SK-N-SH treated with all-trans-retinoic acid at 6 μM for 48 hours (cell line): ENCODE measurements at regions not wholly inside any gene's neighbourhood (a gene's known extent, or its start where the extent isn't known, plus 50 kb on each side); places are given as distances from the start of the nearest gene placed in this dataset.
"Not testable (repeated sequence)": the region's sequence is repeated elsewhere in the genome, so short reads cannot be mapped to it uniquely, and the experiment has no call there.

Source experiments
- ATAC-seq: fragments of 200-7000 bp; cut with Tn5 transposase; 3 replicates; pipeline ENCODE4 v1.9.1; 2020; ENCODE audit warnings: mild to moderate bottlenecking, moderate library complexity
- ARNTL ChIP-seq: fragments of 450-650 bp; formaldehyde crosslinking; IDR thresholded peaks from 2 replicates; pipeline ENCODE4 v1.5.0; 2020; ENCODE audit warnings: low read depth, mild to moderate bottlenecking, moderate library complexity, borderline replicate concordance
- BACH2 ChIP-seq: fragments of 250-450 bp; sonication (Bioruptor Pico); IDR thresholded peaks from 2 replicates; pipeline ENCODE4 v1.9.0; 2021; ENCODE audit warnings: mild to moderate bottlenecking, borderline replicate concordance
- CSDC2 ChIP-seq: fragments of 250-450 bp; sonication (Bioruptor Pico); IDR thresholded peaks from 2 replicates; pipeline ENCODE4 v1.5.0; 2020; ENCODE audit warnings: mild to moderate bottlenecking, moderate library complexity
- ESRRG ChIP-seq: fragments of 250-450 bp; sonication (Bioruptor Pico); IDR thresholded peaks from 2 replicates; pipeline ENCODE4 v1.6.1; 2021; ENCODE audit warnings: mild to moderate bottlenecking
- GLIS3 ChIP-seq: fragments of 250-450 bp; sonication (Bioruptor Pico); IDR thresholded peaks from 2 replicates; pipeline ENCODE4 v1.5.0; 2020; ENCODE audit warnings: mild to moderate bottlenecking, moderate library complexity
- ISL1 ChIP-seq: fragments of 250-450 bp; sonication (Bioruptor Pico); IDR thresholded peaks from 2 replicates; pipeline ENCODE4 v2.1.2; 2022; ENCODE audit warnings: mild to moderate bottlenecking, moderate library complexity
- RARB ChIP-seq: fragments of 250-450 bp; sonication (Bioruptor Pico); IDR thresholded peaks from 2 replicates; pipeline ENCODE4 v1.8.0; 2021; ENCODE audit warnings: mild to moderate bottlenecking, moderate library complexity
- SNAI2 ChIP-seq: fragments of 250-450 bp; sonication (Bioruptor Pico); IDR thresholded peaks from 2 replicates; pipeline ENCODE4 v1.5.0; 2020; ENCODE audit warnings: mild to moderate bottlenecking, moderate library complexity
- TCF4 ChIP-seq: fragments of 250-450 bp; sonication (Bioruptor Pico); IDR thresholded peaks from 2 replicates; pipeline ENCODE4 v1.8.0; 2021; ENCODE audit warnings: mild to moderate bottlenecking, moderate library complexity, borderline replicate concordance
- TOX ChIP-seq: fragments of 250-450 bp; sonication (Bioruptor Pico); IDR thresholded peaks from 2 replicates; pipeline ENCODE4 v1.8.0; 2021; ENCODE audit warnings: mild to moderate bottlenecking, moderate library complexity, borderline replicate concordance
- ZC3H10 ChIP-seq: fragments of 250-450 bp; sonication (Bioruptor Pico); IDR thresholded peaks from 2 replicates; pipeline ENCODE4 v1.5.1; 2021; ENCODE audit warnings: mild to moderate bottlenecking, moderate library complexity
- ZFP3 ChIP-seq: fragments of 250-450 bp; sonication (Bioruptor Pico); IDR thresholded peaks from 2 replicates; pipeline ENCODE4 v1.5.0; 2020; ENCODE audit warnings: mild to moderate bottlenecking, moderate library complexity
- ZFP30 ChIP-seq: fragments of 450-650 bp; formaldehyde crosslinking; IDR thresholded peaks from 2 replicates; pipeline ENCODE4 v1.5.0; 2022; ENCODE audit warnings: mild to moderate bottlenecking, moderate library complexity
- ZNF565 ChIP-seq: fragments of 450-650 bp; formaldehyde crosslinking; conservative IDR thresholded peaks from 2 replicates; pipeline ENCODE4 v1.5.0; 2020; ENCODE audit warnings: low read depth, mild to moderate bottlenecking, moderate library complexity
- ZNF70 ChIP-seq: fragments of 450-650 bp; formaldehyde crosslinking; IDR thresholded peaks from 2 replicates; pipeline ENCODE4 v1.5.0; 2020; ENCODE audit warnings: mild to moderate bottlenecking, moderate library complexity
- ZNF8 ChIP-seq: fragments of 450-650 bp; formaldehyde crosslinking; IDR thresholded peaks from 2 replicates; pipeline ENCODE4 v1.5.0; 2020; ENCODE audit warnings: mild to moderate bottlenecking, moderate library complexity
- TF ChIP-seq, protein P1 (sequence below): fragments of 250-450 bp; sonication (Bioruptor Pico); IDR thresholded peaks from 2 replicates; pipeline ENCODE4 v1.5.0; 2020; ENCODE audit warnings: mild to moderate bottlenecking, moderate library complexity
- TF ChIP-seq, protein P2 (sequence below): fragments of 250-450 bp; sonication (Bioruptor Pico); IDR thresholded peaks from 2 replicates; pipeline ENCODE4 v1.5.1; 2020; ENCODE audit warnings: low read depth, mild to moderate bottlenecking, moderate library complexity
- TF ChIP-seq, protein P3 (sequence below): fragments of 250-450 bp; sonication (Bioruptor Pico); IDR thresholded peaks from 2 replicates; pipeline ENCODE4 v1.5.1; 2021; ENCODE audit warnings: mild to moderate bottlenecking, moderate library complexity
- TF ChIP-seq, protein P4 (sequence below): fragments of 250-450 bp; sonication (Bioruptor Pico); IDR thresholded peaks from 2 replicates; pipeline ENCODE4 v1.8.0; 2020; ENCODE audit warnings: mild to moderate bottlenecking, moderate library complexity, borderline replicate concordance

DNA sequence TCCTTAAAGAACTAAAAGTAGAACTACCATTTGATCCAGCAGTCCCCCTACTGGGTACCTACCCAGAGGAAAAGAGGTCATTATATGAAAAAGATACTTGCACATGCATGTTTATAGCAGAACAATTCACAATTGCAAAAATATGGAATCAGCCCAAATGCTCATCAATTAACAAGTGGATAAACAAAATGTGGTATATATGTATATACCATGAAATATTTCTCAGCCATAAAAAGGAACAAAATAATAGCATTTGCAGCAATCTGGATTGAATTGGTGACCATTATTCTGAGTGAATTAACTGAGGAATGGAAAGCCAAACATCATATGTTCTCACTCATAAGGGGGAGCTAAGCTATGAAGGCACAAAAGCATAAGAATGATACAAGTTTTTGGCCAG lies 64.7 kb upstream of the KRAS start:
- ATAC-seq, result no peak
- no peak for TF ChIP-seq ZFP3 (CRISPR knock-in tag)
- no peak for TF ChIP-seq ISL1 (CRISPR knock-in tag)
- no peak for TF ChIP-seq ZNF8 (CRISPR knock-in tag)
- TF ChIP-seq TCF4 (CRISPR knock-in tag), result no peak
- no peak for TF ChIP-seq BACH2

DNA sequence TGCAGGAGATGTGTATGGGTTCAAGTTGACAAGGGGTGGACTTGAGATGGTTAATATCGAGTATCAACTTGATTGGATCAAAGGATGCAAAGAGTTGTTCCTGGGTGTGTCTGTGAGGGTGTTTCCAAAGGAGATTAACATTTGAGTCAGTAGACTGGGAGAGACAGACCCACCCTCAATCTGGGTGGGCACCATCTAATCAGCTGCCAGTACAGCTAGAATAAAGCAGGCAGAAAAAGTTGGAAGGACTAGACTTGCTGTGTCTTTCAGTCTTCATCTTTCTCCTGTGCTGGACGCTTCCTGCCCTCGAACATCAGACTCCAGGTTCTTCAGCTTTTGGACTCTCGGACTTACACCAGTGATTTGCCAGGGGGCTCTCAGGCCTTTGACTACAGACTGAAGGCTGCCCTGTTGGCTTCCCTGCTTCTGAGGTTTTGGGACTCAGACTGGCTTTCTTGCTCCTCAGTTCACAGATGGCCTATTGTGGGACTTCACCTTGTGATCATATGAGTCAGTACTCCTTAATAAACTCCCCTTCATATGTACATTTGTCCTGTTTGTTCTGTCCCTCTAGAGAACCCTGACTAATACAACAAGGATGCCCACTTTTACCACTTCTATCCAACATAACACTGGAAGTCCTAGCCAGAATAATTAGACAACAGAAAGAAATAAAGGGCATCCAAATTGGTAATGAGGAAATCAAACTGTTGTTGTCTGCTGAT lies 62.7 kb upstream of the KRAS start:
- ATAC-seq, result not testable (repeated sequence)

DNA sequence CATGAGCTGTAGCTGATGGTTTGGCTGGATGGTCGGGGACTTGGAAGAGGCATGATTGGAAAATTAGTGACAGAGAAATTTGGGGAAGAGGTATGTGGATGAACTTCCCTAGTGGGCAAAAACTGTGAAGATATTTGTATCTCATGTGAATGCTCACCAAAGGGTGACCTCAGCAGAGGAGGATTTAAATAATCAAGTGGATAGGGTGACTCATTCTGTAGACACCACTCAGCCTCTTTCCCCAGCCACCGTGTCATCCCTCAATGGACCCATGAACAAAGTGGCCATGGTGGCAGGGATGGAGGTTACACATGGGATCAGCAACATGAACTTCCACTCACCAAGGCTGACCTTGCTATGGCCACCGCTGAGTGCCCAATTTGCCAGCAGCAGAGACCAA lies 60.8 kb upstream of the KRAS start:
- ATAC-seq, result no peak

DNA sequence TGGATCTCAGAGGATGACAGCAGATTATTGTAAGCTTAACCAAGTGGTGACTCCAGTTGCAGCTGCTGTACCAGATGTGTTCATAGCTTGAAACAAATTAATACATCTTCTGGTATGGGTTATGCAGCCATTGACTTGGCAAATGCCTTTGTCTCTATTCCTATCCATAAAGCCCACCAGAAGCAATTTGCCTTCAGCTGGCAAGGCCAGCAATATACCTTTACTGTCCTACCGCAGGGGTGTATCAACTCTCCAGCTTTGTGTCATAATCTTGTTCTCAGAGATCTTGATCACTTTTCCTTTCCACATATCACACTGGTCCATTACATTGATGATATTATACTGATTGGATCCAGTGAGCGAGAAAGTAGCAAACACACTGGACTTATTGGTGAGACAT lies 59.3 kb upstream of the KRAS start:
- not testable (repeated sequence) for ATAC-seq

More for the DNA sequence above, 60.8 kb upstream of the KRAS start:
- TF ChIP-seq, protein P1, sequence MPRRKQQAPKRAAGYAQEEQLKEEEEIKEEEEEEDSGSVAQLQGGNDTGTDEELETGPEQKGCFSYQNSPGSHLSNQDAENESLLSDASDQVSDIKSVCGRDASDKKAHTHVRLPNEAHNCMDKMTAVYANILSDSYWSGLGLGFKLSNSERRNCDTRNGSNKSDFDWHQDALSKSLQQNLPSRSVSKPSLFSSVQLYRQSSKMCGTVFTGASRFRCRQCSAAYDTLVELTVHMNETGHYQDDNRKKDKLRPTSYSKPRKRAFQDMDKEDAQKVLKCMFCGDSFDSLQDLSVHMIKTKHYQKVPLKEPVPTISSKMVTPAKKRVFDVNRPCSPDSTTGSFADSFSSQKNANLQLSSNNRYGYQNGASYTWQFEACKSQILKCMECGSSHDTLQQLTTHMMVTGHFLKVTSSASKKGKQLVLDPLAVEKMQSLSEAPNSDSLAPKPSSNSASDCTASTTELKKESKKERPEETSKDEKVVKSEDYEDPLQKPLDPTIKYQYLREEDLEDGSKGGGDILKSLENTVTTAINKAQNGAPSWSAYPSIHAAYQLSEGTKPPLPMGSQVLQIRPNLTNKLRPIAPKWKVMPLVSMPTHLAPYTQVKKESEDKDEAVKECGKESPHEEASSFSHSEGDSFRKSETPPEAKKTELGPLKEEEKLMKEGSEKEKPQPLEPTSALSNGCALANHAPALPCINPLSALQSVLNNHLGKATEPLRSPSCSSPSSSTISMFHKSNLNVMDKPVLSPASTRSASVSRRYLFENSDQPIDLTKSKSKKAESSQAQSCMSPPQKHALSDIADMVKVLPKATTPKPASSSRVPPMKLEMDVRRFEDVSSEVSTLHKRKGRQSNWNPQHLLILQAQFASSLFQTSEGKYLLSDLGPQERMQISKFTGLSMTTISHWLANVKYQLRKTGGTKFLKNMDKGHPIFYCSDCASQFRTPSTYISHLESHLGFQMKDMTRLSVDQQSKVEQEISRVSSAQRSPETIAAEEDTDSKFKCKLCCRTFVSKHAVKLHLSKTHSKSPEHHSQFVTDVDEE (CRISPR knock-in tag), result no peak
- TF ChIP-seq ZFP3 (CRISPR knock-in tag) (no peak), ZNF565 (no peak), CSDC2 (CRISPR knock-in tag) (no peak), TCF4 (CRISPR knock-in tag) (no peak), BACH2 (no peak), ZNF8 (CRISPR knock-in tag) (no peak), RARB (CRISPR knock-in tag) (no peak), ZC3H10 (CRISPR knock-in tag) (no peak), ISL1 (CRISPR knock-in tag) (no peak), GLIS3 (CRISPR knock-in tag) (no peak), ZFP30 (CRISPR knock-in tag) (no peak), ESRRG (CRISPR knock-in tag) (no peak)
- TF ChIP-seq, protein P2, sequence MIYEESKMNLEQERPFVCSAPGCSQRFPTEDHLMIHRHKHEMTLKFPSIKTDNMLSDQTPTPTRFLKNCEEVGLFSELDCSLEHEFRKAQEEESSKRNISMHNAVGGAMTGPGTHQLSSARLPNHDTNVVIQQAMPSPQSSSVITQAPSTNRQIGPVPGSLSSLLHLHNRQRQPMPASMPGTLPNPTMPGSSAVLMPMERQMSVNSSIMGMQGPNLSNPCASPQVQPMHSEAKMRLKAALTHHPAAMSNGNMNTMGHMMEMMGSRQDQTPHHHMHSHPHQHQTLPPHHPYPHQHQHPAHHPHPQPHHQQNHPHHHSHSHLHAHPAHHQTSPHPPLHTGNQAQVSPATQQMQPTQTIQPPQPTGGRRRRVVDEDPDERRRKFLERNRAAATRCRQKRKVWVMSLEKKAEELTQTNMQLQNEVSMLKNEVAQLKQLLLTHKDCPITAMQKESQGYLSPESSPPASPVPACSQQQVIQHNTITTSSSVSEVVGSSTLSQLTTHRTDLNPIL (CRISPR knock-in tag), result no peak
- TF ChIP-seq, protein P3, sequence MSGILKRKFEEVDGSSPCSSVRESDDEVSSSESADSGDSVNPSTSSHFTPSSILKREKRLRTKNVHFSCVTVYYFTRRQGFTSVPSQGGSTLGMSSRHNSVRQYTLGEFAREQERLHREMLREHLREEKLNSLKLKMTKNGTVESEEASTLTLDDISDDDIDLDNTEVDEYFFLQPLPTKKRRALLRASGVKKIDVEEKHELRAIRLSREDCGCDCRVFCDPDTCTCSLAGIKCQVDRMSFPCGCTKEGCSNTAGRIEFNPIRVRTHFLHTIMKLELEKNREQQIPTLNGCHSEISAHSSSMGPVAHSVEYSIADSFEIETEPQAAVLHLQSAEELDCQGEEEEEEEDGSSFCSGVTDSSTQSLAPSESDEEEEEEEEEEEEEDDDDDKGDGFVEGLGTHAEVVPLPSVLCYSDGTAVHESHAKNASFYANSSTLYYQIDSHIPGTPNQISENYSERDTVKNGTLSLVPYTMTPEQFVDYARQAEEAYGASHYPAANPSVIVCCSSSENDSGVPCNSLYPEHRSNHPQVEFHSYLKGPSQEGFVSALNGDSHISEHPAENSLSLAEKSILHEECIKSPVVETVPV (CRISPR knock-in tag), result no peak

DNA sequence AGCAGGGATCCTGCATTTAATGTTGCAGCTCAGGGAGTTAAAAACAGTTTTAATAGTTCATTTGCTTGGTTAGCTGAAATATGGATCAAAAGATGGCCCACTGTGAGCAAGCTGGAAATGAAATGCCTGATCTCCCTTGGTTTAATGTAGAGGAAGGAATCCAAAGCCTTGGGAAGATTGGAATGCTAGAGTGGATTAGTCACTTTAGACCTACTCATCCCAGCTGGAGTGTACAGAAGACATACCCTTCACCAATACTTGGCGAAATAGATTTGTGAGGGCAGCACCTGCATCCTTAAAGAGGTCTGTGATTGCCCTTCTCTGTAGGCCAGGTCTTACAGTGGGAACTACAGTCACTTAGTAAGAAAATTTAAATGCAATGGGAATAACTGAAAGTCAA lies 58.0 kb upstream of the KRAS start:
- ATAC-seq, result no peak
- no peak for TF ChIP-seq ZFP3 (CRISPR knock-in tag)
- TF ChIP-seq GLIS3 (CRISPR knock-in tag), result no peak
- TF ChIP-seq, protein P3 (CRISPR knock-in tag), result no peak
- no peak for TF ChIP-seq ZNF70 (CRISPR knock-in tag)
- no peak for TF ChIP-seq ZNF8 (CRISPR knock-in tag)
- no peak for TF ChIP-seq ARNTL (CRISPR knock-in tag)
- TF ChIP-seq, protein P2 (CRISPR knock-in tag), result no peak
- TF ChIP-seq, protein P4, sequence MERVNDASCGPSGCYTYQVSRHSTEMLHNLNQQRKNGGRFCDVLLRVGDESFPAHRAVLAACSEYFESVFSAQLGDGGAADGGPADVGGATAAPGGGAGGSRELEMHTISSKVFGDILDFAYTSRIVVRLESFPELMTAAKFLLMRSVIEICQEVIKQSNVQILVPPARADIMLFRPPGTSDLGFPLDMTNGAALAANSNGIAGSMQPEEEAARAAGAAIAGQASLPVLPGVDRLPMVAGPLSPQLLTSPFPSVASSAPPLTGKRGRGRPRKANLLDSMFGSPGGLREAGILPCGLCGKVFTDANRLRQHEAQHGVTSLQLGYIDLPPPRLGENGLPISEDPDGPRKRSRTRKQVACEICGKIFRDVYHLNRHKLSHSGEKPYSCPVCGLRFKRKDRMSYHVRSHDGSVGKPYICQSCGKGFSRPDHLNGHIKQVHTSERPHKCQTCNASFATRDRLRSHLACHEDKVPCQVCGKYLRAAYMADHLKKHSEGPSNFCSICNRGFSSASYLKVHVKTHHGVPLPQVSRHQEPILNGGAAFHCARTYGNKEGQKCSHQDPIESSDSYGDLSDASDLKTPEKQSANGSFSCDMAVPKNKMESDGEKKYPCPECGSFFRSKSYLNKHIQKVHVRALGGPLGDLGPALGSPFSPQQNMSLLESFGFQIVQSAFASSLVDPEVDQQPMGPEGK (CRISPR knock-in tag), result no peak
- TF ChIP-seq RARB (CRISPR knock-in tag), result no peak
- no peak for TF ChIP-seq SNAI2 (CRISPR knock-in tag)
- TF ChIP-seq, protein P1 (CRISPR knock-in tag), result no peak
- TF ChIP-seq TCF4 (CRISPR knock-in tag), result no peak
- TF ChIP-seq ISL1 (CRISPR knock-in tag), result no peak
- no peak for TF ChIP-seq TOX (CRISPR knock-in tag)
- TF ChIP-seq ZNF565, result no peak
